SK-N-SH treated with all-trans-retinoic acid at 6 μM for 48 hours (cell line): ENCODE measurements at regions not wholly inside any gene's neighbourhood (a gene's known extent, or its start where the extent isn't known, plus 50 kb on each side); places are given as distances from the start of the nearest gene placed in this dataset.

Experiments used
- ESRRG ChIP-seq: fragments of 250-450 bp; sonication (Bioruptor Pico); IDR thresholded peaks from 2 replicates; pipeline ENCODE4 v1.6.1; 2021; ENCODE audit warnings: mild to moderate bottlenecking
- GLIS3 ChIP-seq: fragments of 250-450 bp; sonication (Bioruptor Pico); IDR thresholded peaks from 2 replicates; pipeline ENCODE4 v1.5.0; 2020; ENCODE audit warnings: mild to moderate bottlenecking, moderate library complexity
- ISL1 ChIP-seq: fragments of 250-450 bp; sonication (Bioruptor Pico); IDR thresholded peaks from 2 replicates; pipeline ENCODE4 v2.1.2; 2022; ENCODE audit warnings: mild to moderate bottlenecking, moderate library complexity
- PATZ1 ChIP-seq: fragments of 250-450 bp; sonication (Bioruptor Pico); IDR thresholded peaks from 2 replicates; pipeline ENCODE4 v1.8.0; 2020; ENCODE audit warnings: mild to moderate bottlenecking, moderate library complexity, borderline replicate concordance
- ZNF565 ChIP-seq: fragments of 450-650 bp; formaldehyde crosslinking; conservative IDR thresholded peaks from 2 replicates; pipeline ENCODE4 v1.5.0; 2020; ENCODE audit warnings: low read depth, mild to moderate bottlenecking, moderate library complexity

- TF ChIP-seq ESRRG (CRISPR knock-in tag) (no peak), PATZ1 (CRISPR knock-in tag) (no peak), ISL1 (CRISPR knock-in tag) (no peak), GLIS3 (no peak), ZNF565 (no peak)
These were observed 226.3 kb downstream of the DEPDC1B start for GRCh38 chr5:60473654-60474053.
